ENCODE measurements at regions not wholly inside any gene's neighbourhood (a gene's known extent, or its start where the extent isn't known, plus 50 kb on each side); places are given as distances from the start of the nearest gene placed in this dataset.

DNA sequence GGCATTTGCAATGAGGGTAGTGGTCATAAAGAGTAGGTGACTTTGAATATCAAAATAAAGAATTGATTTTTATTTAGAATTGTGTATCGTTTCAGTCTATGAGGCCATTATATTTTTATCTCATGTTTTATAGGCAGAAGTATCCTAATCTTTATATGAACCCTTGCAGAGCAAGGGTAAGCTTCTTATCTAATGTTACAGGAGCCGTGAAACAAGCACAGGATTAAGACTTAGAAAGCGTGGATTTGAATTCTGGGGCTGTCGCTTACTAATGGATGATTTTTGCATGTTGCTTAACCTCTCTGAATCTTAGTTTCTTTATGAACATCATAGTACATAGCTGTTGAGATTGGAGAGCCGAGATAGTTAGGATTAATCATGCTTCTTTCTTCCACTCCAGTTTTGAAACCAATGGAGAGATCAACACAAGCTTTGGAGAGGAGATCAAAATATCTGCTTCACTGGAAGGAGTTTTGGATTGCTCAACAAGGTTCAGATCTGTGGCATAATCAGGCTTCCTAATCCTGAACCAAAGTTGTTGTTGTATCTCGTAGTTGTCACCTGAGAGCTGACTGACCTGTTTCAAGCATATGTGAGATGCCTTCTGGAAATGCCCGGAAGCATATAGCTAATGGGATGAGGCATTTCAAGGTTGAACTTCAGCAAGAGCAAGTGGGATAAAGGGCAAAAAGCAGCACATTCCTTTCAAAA, 166.9 kb upstream of the GK2 start:
- TF ChIP-seq POLR2A (IDR thresholded peaks at IDR 0.05) = no peak
- TF ChIP-seq CTCF (IDR thresholded peaks at IDR 0.05) = no peak

Data from ovary (tissue), 3 donors.